GM12878 (cell line): ENCODE measurements at regions not wholly inside any gene's neighbourhood (a gene's known extent, or its start where the extent isn't known, plus 50 kb on each side); places are given as distances from the start of the nearest gene placed in this dataset.
"Not testable (repeated sequence)": the region's sequence is repeated elsewhere in the genome, so short reads cannot be mapped to it uniquely, and the experiment has no call there.

Source experiments
- CHD2 ChIP-seq: IDR thresholded peaks from 2 replicates; pipeline ENCODE4 v1.6.1; 2011; ENCODE audit warnings: low read depth, low read length, improper control_type of control experiment, borderline replicate concordance
- EP300 ChIP-seq, 2 experiments: fragments of 150-350 bp in 1 of 2; IDR thresholded peaks; 2 replicates each; pipeline ENCODE4 v1.6.1; 2011 to 2012; ENCODE audit warnings: low read depth in 2 of 2, low read length in 2 of 2, borderline replicate concordance in 1 of 2, improper control_type of control experiment in 1 of 2, inconsistent platforms in 1 of 2; ENCODE audit not compliant: control insufficient read depth in 1 of 2
- EZH2 ChIP-seq: IDR thresholded peaks from 2 replicates; pipeline ENCODE4 v1.6.1; 2012; ENCODE audit warnings: low read depth, mild to moderate bottlenecking, control low read depth, inconsistent platforms, low read length, borderline replicate concordance; ENCODE audit not compliant: control insufficient read depth
- JUNB ChIP-seq: IDR thresholded peaks from 2 replicates; pipeline ENCODE4 v1.6.1; 2016; ENCODE audit warnings: antibody characterized with exemption, mild to moderate bottlenecking
- NR2C1 ChIP-seq: fragments of 450-650 bp; IDR thresholded peaks from 2 replicates; pipeline ENCODE4 v1.6.1; 2017; ENCODE audit warnings: antibody characterized with exemption, mild to moderate bottlenecking, moderate library complexity
- NRF1 ChIP-seq: conservative IDR thresholded peaks from 2 replicates; pipeline ENCODE4 v1.6.1; 2011; ENCODE audit warnings: mild to moderate bottlenecking, low read depth, low read length, improper control_type of control experiment
- POLR2A ChIP-seq: IDR thresholded peaks from 2 replicates; pipeline ENCODE4 v1.6.1; 2011; ENCODE audit warnings: low read depth, mild to moderate bottlenecking, low read length
- SMAD1 ChIP-seq: fragments of 450-650 bp; IDR thresholded peaks from 2 replicates; pipeline ENCODE4 v1.6.1; 2018; ENCODE audit warnings: mild to moderate bottlenecking, low read depth; ENCODE audit not compliant: partially characterized antibody
- SREBF1 ChIP-seq: IDR thresholded peaks from 2 replicates; pipeline ENCODE4 v1.6.1; 2012; ENCODE audit warnings: mild to moderate bottlenecking, low read length
- TF ChIP-seq, protein P1 (sequence below), 3 experiments: IDR thresholded peaks in 2 of 3; conservative IDR thresholded peaks in 1 of 3; 2 replicates each; pipeline ENCODE4 v1.5.1; 2011; ENCODE audit warnings: low read depth in 3 of 3, low read length in 3 of 3, mild to moderate bottlenecking in 3 of 3, control low read depth in 2 of 3, moderate library complexity in 2 of 3, inconsistent platforms in 1 of 3, mixed read lengths in 1 of 3; ENCODE audit not compliant: control insufficient read depth in 2 of 3, insufficient read depth in 1 of 3; ENCODE audit errors: extremely low read depth in 1 of 3

DNA sequence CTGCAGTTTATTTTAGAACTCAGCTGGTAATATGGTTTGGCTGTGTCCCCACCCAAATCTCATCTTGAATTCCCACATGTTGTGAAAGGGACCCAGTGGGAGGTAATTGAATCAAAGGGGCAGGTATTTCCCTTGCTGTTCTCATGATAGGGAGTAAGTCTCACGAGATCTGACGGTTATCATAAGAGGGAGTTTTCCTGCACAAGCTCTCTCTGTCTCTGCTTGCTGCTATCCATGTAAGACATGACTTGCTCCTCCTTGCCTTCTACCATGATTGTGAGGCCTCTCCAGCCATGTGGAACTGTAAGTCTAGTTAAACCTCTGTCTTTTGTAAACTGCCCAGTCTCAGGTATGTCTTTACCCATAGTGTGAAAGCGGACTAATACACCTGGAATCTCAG, 360.8 kb downstream of the SFMBT2 start:
- not testable (repeated sequence) for TF ChIP-seq CHD2; JUNB; EP300 (IDR thresholded peaks at IDR 0.05; ENCODE audit: borderline replicate concordance in 1 of 2, control insufficient read depth in 1 of 2, low read depth in 2 of 2, low read length in 2 of 2); NR2C1; SMAD1; POLR2A; NRF1; SREBF1; EZH2
- TF ChIP-seq, protein P1, sequence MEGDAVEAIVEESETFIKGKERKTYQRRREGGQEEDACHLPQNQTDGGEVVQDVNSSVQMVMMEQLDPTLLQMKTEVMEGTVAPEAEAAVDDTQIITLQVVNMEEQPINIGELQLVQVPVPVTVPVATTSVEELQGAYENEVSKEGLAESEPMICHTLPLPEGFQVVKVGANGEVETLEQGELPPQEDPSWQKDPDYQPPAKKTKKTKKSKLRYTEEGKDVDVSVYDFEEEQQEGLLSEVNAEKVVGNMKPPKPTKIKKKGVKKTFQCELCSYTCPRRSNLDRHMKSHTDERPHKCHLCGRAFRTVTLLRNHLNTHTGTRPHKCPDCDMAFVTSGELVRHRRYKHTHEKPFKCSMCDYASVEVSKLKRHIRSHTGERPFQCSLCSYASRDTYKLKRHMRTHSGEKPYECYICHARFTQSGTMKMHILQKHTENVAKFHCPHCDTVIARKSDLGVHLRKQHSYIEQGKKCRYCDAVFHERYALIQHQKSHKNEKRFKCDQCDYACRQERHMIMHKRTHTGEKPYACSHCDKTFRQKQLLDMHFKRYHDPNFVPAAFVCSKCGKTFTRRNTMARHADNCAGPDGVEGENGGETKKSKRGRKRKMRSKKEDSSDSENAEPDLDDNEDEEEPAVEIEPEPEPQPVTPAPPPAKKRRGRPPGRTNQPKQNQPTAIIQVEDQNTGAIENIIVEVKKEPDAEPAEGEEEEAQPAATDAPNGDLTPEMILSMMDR (IDR thresholded peaks at IDR 0.05 in 2 of 3, conservative IDR thresholded peaks at IDR 0.05 in 1 of 3; ENCODE audit: control insufficient read depth in 2 of 3, extremely low read depth in 1 of 3, insufficient read depth in 1 of 3, low read depth in 3 of 3, low read length in 3 of 3) = not testable (repeated sequence)
